Astrocyte (in vitro differentiated cells and primary cell): ENCODE measurements at regions not wholly inside any gene's neighbourhood (a gene's known extent, or its start where the extent isn't known, plus 50 kb on each side); places are given as distances from the start of the nearest gene placed in this dataset.

Experiments
- EZH2 ChIP-seq: IDR thresholded peaks from 2 replicates; pipeline ENCODE4 v1.6.1; 2012; ENCODE audit warnings: mild to moderate bottlenecking, low read length, inconsistent platforms; ENCODE audit not compliant: insufficient read depth
- TF ChIP-seq, protein P1 (sequence below): IDR thresholded peaks from 2 replicates; pipeline ENCODE4 v1.5.1; 2011; ENCODE audit warnings: low read depth, mild to moderate bottlenecking, inconsistent platforms, low read length, moderate library complexity; ENCODE audit not compliant: insufficient read depth

DNA sequence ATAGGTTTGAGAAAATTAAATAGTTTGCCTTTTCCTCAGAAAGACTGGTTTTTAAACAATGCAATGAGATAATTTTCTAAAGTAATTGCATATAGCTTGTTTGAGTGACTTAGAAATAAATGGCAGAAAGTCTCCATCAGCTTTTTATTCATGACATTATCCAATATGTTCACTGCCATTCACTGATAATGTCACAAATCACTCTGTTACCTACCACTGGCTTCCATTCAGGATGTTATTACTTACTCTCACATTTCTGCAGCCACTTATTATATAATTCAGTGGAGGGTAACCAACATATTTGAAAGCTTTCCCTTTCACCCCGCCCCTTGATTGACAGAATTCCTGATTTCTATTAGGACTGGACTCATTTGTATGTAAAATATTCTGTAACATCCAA lies 1583.5 kb downstream of the PCDH18 start:
- TF ChIP-seq, protein P1, sequence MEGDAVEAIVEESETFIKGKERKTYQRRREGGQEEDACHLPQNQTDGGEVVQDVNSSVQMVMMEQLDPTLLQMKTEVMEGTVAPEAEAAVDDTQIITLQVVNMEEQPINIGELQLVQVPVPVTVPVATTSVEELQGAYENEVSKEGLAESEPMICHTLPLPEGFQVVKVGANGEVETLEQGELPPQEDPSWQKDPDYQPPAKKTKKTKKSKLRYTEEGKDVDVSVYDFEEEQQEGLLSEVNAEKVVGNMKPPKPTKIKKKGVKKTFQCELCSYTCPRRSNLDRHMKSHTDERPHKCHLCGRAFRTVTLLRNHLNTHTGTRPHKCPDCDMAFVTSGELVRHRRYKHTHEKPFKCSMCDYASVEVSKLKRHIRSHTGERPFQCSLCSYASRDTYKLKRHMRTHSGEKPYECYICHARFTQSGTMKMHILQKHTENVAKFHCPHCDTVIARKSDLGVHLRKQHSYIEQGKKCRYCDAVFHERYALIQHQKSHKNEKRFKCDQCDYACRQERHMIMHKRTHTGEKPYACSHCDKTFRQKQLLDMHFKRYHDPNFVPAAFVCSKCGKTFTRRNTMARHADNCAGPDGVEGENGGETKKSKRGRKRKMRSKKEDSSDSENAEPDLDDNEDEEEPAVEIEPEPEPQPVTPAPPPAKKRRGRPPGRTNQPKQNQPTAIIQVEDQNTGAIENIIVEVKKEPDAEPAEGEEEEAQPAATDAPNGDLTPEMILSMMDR: no peak
- no peak for TF ChIP-seq EZH2
